GM18861 (cell line): ENCODE measurements at regions not wholly inside any gene's neighbourhood (a gene's known extent, or its start where the extent isn't known, plus 50 kb on each side); places are given as distances from the start of the nearest gene placed in this dataset.
A peak's percentile ranks its signal among the peaks of the same experiment; 100 is the strongest.

Source experiments
- ATAC-seq: cut with Tn5 transposase; IDR thresholded peaks from one replicate; pipeline ENCODE4 v1.9.1; 2021; ENCODE audit not compliant: unreplicated experiment

- no peak for ATAC-seq
Measured at GRCh38 chr15:35657679-35658311, 111.8 kb upstream of the DPH6 start.

GRCh38 chr15:35663956-35664355 lies 118.0 kb upstream of the DPH6 start:
- no peak for ATAC-seq

GRCh38 chr15:35665896-35666536 lies 120.1 kb upstream of the DPH6 start:
- no peak for ATAC-seq

- no peak for ATAC-seq
Measured at GRCh38 chr15:35667908-35668307, 121.9 kb upstream of the DPH6 start.

DNA sequence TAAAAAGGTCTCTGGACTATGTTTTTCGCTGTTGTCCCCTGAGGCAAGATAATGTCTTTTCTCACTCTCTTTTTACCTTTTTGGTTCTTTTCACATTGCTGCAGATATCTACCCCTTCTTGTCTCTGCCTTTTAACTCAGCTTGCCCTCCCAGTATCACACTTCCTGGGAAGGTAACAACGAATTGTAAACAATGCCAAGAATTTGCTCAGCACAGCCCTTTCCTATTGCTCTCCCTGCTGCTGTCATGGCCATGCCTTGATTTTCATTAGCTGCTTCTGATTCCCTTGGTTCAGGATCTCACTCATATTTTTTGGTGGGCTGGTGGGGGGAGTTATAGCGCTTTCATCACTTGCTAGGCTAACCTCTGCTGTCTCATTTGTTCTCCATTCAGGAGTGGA lies 123.1 kb upstream of the DPH6 start:
- no peak for ATAC-seq

DNA sequence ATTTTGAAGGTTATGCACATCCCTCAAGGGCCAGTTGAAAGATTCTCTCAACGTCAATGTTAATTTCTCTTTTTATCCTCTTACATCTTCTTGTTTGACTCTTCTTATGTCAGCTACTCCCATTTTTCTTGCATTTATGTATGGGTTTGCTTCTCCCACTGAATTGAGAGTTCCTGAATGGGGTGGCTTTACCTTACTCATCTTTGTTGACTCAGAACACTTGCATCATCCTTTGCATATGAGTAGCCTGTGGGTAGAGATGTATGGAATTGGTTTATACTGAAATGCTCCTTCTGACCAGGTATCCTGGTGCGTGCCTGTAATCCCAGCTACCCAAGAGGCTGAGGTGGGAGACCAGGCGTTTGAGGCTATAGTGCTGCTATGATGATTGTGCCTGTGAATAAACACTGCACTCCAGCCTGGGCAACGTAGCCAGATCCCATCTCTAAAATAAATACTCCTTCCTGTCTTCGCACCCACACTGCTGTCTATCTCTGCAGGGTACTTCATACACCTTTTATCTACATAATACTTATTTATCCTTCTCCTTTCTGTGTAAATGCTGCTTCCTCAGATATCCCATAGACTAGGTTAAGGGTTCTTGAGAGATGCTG lies 123.6 kb upstream of the DPH6 start:
- ATAC-seq, result no peak

DNA sequence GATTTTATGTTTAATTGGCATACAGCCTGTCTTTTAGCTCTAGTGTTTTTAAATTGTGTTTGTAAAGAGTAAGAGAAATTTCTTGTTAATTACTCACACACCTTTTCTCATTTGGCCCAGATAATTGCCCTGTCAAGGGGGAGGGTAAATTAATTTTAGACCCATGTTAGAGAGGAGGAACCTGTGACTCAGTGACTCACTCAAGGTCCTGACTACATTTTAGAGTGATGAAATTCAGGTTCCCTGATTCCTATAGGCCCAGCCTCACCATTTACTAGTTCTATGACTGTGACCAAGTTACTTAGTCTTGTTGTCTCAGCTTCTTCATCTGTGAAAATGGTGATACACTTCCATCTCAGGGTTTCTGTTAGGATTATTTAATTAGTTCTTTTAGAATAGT lies 125.2 kb upstream of the DPH6 start:
- no peak for ATAC-seq

DNA sequence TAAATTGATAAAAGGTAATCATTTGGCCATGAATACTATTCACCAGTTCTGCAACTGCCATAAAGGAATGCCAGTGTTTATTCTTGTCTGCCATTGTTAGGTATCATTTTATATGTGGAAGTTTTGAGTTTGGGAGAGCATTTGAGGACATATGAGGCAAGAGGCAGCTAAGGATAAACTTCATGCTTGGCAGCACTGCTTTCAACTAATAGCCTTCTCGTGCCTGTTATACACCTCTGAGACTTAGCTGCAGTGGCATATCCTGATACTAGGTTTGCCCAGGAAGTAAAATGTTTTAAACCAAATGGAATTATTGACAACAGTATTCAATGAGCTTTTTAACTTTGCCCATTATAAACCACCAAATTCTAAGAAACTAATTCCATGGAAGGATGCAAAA lies 126.0 kb upstream of the DPH6 start:
- no peak for ATAC-seq

- ATAC-seq, result peak; percentile 54
Measured at GRCh38 chr15:35673093-35673684, 127.2 kb upstream of the DPH6 start.

GRCh38 chr15:35674873-35675781 lies 129.2 kb upstream of the DPH6 start:
- no peak for ATAC-seq

DNA sequence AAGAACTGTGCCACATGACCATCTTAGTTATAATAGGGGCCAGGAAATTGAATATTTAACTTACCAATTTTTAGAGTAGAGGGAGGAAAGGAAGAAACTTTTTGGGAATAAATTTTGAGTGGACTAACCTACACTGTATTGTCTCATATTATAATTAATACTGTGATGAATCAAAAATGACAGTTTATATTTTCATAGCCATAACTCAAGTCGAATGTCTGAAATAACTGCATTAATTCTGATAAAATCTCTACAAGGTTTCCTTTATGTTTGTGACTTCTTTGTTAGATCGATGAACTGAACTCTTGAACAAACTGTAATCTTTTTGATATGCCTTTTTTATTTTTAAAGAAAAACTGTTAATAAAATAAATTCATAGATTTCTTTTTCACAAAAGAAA lies 132.8 kb upstream of the DPH6 start:
- no peak for ATAC-seq

DNA sequence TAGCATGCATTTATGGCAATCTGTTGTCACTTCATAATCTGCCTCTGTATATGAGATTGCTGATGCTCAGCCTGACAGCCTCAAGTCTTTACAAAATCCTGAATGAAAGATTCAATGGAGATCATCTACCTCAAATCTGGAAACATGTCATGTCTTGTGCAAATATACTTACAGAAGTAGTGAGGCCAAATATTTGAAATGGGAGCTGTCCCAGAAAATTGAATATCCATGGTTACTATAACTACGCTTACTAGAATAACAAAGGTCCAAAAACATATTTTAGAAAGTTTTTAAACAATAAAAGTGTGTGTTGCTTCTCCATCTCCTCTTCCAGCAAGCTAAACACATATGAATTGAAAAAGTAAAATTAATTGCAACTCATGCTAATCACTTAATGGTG lies 133.2 kb upstream of the DPH6 start:
- no peak for ATAC-seq

DNA sequence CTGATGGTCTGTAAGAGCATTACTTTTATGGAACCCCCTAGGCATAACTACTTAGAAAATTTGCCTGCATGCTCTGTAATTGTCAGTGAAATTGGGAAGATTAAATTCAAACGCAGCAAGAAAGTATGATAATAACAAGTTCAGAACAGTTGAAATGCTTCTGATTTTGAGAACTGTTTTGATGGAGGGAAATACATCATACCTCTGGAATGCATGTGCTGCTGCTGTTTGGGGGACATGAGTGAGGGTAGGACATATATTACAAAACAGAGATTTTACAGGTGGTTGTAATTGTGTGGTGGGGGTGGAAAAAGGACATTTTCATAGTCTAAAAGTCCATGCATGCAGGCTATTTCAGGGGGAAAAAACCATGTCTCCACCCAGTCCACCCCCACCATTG lies 135.0 kb upstream of the DPH6 start:
- no peak for ATAC-seq

- no peak for ATAC-seq
Measured at GRCh38 chr15:35686347-35686746, 140.4 kb upstream of the DPH6 start.

- ATAC-seq, result no peak
Measured at GRCh38 chr15:35689266-35689665, 143.3 kb upstream of the DPH6 start.

DNA sequence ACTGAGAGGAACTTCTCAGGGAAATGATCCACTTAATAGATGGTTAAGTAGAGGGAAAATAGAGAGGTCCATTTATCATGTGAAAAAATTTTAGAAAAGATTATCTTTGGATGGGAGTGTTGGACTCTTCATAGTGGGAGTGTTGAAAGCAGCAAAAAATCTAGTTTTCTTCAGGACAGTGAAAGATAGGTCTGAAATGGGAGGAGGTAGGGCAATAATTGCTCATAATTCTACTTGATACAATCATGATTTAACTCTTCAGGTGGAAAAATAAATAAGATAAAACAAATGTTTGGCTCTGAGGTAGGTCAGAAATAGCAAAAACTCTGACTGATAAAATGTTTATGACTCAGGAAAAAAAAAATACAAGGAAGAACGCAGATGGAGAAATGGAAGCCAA lies 144.1 kb upstream of the DPH6 start:
- no peak for ATAC-seq

DNA sequence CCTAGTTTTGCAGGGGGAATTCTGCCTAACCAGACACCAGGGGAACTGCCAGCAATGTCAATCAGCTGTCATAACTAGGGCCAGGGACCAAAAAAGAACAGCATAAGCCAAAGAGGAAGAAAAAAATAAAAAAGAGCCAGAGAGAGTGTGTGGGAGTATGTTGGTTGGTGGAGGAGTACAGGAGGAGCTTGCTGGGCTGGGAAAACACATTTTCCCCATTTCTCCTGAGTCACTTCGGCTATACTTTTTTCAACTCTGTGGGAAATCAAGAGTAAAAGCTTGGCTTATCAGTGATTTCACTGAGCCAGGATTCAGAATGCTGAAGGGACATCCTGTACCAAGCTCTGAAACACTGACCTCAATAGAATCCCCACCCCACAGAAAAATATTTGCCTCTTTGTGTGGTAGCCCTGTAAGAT lies 144.7 kb upstream of the DPH6 start:
- ATAC-seq, result no peak

- no peak for ATAC-seq
Measured at GRCh38 chr15:35691173-35691761, 145.3 kb upstream of the DPH6 start.

GRCh38 chr15:35691891-35692867 lies 146.2 kb upstream of the DPH6 start:
- no peak for ATAC-seq

- ATAC-seq, result no peak
Measured at GRCh38 chr15:35693286-35693685, 147.3 kb upstream of the DPH6 start.
